ENCODE measurements at regions not wholly inside any gene's neighbourhood (a gene's known extent, or its start where the extent isn't known, plus 50 kb on each side); places are given as distances from the start of the nearest gene placed in this dataset.

GRCh38 chr21:16708101-16708835, 804.6 kb upstream of the CXADR start:
- no peak for DNase-seq

GRCh38 chr21:16709866-16710550, 802.8 kb upstream of the CXADR start:
- no peak for DNase-seq

GRCh38 chr21:16711757-16712156, 801.1 kb upstream of the CXADR start:
- DNase-seq = no peak

- DNase-seq = no peak
Observed at GRCh38 chr21:16713331-16714117, 799.3 kb upstream of the CXADR start.

- no peak for DNase-seq
Observed at GRCh38 chr21:16740511-16740910, 772.3 kb upstream of the CXADR start.

GRCh38 chr21:16741141-16741665, 771.6 kb upstream of the CXADR start:
- DNase-seq = no peak

GRCh38 chr21:16742131-16742641, 770.7 kb upstream of the CXADR start:
- no peak for DNase-seq

GRCh38 chr21:16742741-16743140, 770.1 kb upstream of the CXADR start:
- no peak for DNase-seq

GRCh38 chr21:16743317-16743716, 769.5 kb upstream of the CXADR start:
- DNase-seq = no peak

- DNase-seq = no peak
Observed at GRCh38 chr21:16750926-16751325, 761.9 kb upstream of the CXADR start.

GRCh38 chr21:16751695-16752474, 761.0 kb upstream of the CXADR start:
- no peak for DNase-seq

- no peak for DNase-seq
Observed at GRCh38 chr21:16752475-16752857, 760.4 kb upstream of the CXADR start.

- DNase-seq = no peak
Observed at GRCh38 chr21:16755061-16755460, 757.8 kb upstream of the CXADR start.

GRCh38 chr21:16767201-16767600, 745.6 kb upstream of the CXADR start:
- peak; percentile 89 for DNase-seq

GRCh38 chr21:16768096-16768495, 744.7 kb upstream of the CXADR start:
- DNase-seq = no peak

GRCh38 chr21:16770266-16770665, 742.6 kb upstream of the CXADR start:
- DNase-seq = no peak

- no peak for DNase-seq
Observed at GRCh38 chr21:16773206-16773605, 739.6 kb upstream of the CXADR start.

GRCh38 chr21:16775076-16775475, 737.8 kb upstream of the CXADR start:
- DNase-seq = no peak

GRCh38 chr21:16777041-16777720, 735.7 kb upstream of the CXADR start:
- DNase-seq = no peak

GRCh38 chr21:16788584-16788983, 724.3 kb upstream of the CXADR start:
- no peak for DNase-seq

GRCh38 chr21:16789636-16790035, 723.2 kb upstream of the CXADR start:
- DNase-seq = no peak

- no peak for DNase-seq
Observed at GRCh38 chr21:16792101-16792500, 720.7 kb upstream of the CXADR start.

Measured in MV-4-11 (cell line).